Common myeloid progenitor, CD34-positive (primary cell): ENCODE measurements at regions not wholly inside any gene's neighbourhood (a gene's known extent, or its start where the extent isn't known, plus 50 kb on each side); places are given as distances from the start of the nearest gene placed in this dataset.

Source experiments
- CTCF ChIA-PET: fragments of 350-600 bp; sonication (Branson Sonifier 250); formaldehyde crosslinking; loops from one replicate; lab custom pipeline; 2021; ENCODE audit warnings: antibody characterized with exemption; lab: Charles Lee
- POLR2A ChIA-PET: fragments of 350-600 bp; sonication (Branson Sonifier 250); formaldehyde crosslinking; loops from one replicate; lab custom pipeline; 2021; ENCODE audit warnings: antibody characterized with exemption; lab: Charles Lee
- DNase-seq, 3 donors: peaks; one replicate each; pipeline versions ENCODE4 v3.0.0 to v3.0.0-alpha.2; 2013
- H3K27ac ChIP-seq, 2 experiments: 1 replicate in 1 of 2; 2 replicates in 1 of 2; pipeline ENCODE4 v1.7.0; 2013; ENCODE audit warnings: inconsistent platforms in 2 of 2, low read length in 2 of 2, mild to moderate bottlenecking in 2 of 2, low read depth in 1 of 2, moderate library complexity in 1 of 2; ENCODE audit not compliant: severe bottlenecking in 2 of 2, insufficient read depth in 1 of 2, poor library complexity in 1 of 2
- H3K27me3 ChIP-seq, 5 experiments: replicated peaks in 2 of 5; 1 replicate in 3 of 5; 2 replicates in 2 of 5; pipeline versions ENCODE4 v1.6.1 to v1.7.0; 2013; ENCODE audit warnings: low read length in 4 of 5, mild to moderate bottlenecking in 2 of 5, moderate library complexity in 2 of 5, inconsistent platforms in 1 of 5; ENCODE audit not compliant: insufficient read depth in 5 of 5, control insufficient read depth in 4 of 5
- H3K36me3 ChIP-seq, 4 experiments: 1 replicate in 2 of 4; 2 replicates in 2 of 4; pipeline versions ENCODE4 v1.6.1 to v1.7.0; 2013; ENCODE audit warnings: low read length in 3 of 4, control low read depth in 1 of 4, mild to moderate bottlenecking in 1 of 4; ENCODE audit not compliant: control insufficient read depth in 4 of 4, insufficient read depth in 4 of 4
- H3K4me1 ChIP-seq, 4 experiments: 1 replicate in 3 of 4; 2 replicates in 1 of 4; pipeline versions ENCODE4 v1.6.1 to v1.7.1; 2013; ENCODE audit warnings: low read length in 3 of 4, mild to moderate bottlenecking in 3 of 4, control low read depth in 1 of 4, inconsistent platforms in 1 of 4, moderate library complexity in 1 of 4; ENCODE audit not compliant: control insufficient read depth in 4 of 4, insufficient read depth in 4 of 4; ENCODE audit errors: control extremely low read depth in 1 of 4
- H3K4me3 ChIP-seq, 7 experiments: 1 replicate in 4 of 7; 2 replicates in 3 of 7; pipeline versions ENCODE4 v1.5.1 to v1.7.0; 2013; ENCODE audit warnings: mild to moderate bottlenecking in 7 of 7, low read length in 6 of 7, moderate library complexity in 6 of 7, inconsistent platforms in 2 of 7, low read depth in 2 of 7, control low read depth in 1 of 7; ENCODE audit not compliant: insufficient read depth in 4 of 7, control insufficient read depth in 1 of 7; ENCODE audit errors: extremely low read depth in 1 of 7
- H3K9me3 ChIP-seq, 5 experiments: 1 replicate in 4 of 5; 2 replicates in 1 of 5; pipeline versions ENCODE4 v1.6.1 to v1.7.1; 2013; ENCODE audit warnings: low read length in 4 of 5, mild to moderate bottlenecking in 2 of 5, inconsistent platforms in 1 of 5, low read depth in 1 of 5, moderate library complexity in 1 of 5; ENCODE audit not compliant: control insufficient read depth in 4 of 5, insufficient read depth in 2 of 5; ENCODE audit errors: control extremely low read depth in 1 of 5
- WGBS: methylation state at CpG from one replicate; pipeline ENCODE4 v1.1.5; 2013; ENCODE audit not compliant: insufficient coverage; 5-methylcytosine and 5-hydroxymethylcytosine counted together

DNA sequence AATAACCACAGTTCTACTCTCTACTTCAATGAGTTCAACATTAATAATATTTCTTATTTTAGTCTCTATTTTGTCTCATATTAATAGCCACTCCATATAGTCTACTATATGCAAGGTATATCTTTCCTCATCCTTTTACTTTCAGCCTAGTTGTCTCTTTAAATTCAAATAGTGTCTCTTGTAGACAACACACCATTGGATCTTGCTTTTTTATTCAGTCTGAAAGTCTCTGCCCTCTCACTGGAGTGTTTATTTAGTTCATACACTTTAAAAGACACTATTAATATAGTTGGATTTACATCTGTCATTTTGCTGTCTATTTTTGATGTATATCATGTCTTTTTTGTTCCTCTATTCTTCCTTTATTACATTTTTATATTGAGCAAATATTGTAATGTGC lies 103.5 kb downstream of the RFPL4B start:
- Histone ChIP-seq H3K4me3 (no peak overlapping the region), H3K27me3 (no peaks in the 10 kb centered on the region), H3K9me3 (peaks cover 0 to 19% (median 4%) of the 10 kb centered on the region in 5 experiments), H3K27ac (no peak overlapping the region), H3K4me1 (no peaks in the 10 kb centered on the region), H3K36me3 (no peaks in the 10 kb centered on the region)
- ChIA-PET CTCF (no interaction called here), POLR2A (no interaction called here)
- DNase-seq, result no peak

DNA sequence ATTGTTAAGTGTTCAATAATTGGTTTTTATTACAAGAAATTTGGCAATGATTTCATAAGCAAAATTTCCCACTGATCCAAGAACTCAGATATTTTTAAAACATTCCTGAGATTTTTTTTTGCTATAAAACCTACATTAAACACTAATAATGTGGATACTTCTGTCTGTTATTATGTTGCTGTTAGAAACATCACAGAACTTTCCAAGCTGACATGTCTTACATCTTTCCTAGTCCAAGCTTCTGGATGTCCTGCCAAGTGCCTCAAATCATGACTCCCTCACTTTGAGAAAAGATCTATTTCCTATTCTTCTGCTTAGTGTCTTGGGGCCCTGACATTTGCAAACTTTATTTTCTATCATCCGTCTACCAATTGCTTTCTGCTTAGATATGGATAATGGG lies 110.8 kb downstream of the RFPL4B start:
- no peak for DNase-seq
- H3K27ac ChIP-seq, result no peak overlapping the region
- ChIA-PET POLR2A (no interaction called here), CTCF (no interaction called here)
- no peaks in the 10 kb centered on the region for H3K27me3 ChIP-seq
- H3K9me3 ChIP-seq, result no peaks in the 10 kb centered on the region
- no CpG with 5 or more reads among the region's 1 CpG for WGBS
- H3K4me3 ChIP-seq, result no peak overlapping the region
- H3K4me1 ChIP-seq, result no peaks in the 10 kb centered on the region
- no peaks in the 10 kb centered on the region for H3K36me3 ChIP-seq

GRCh38 chr6:112459758-112460304 lies 112.7 kb downstream of the RFPL4B start:
- Histone ChIP-seq H3K9me3 (no peaks in the 10 kb centered on the region), H3K27me3 (no peaks in the 10 kb centered on the region), H3K27ac (no peak overlapping the region), H3K36me3 (no peaks in the 10 kb centered on the region), H3K4me1 (no peaks in the 10 kb centered on the region), H3K4me3 (no peak overlapping the region)
- ChIA-PET CTCF (no interaction called here), POLR2A (no interaction called here)
- DNase-seq, result no peak
- no CpG with 5 or more reads among the region's 2 CpGs for WGBS

GRCh38 chr6:112464901-112465665 lies 118.0 kb downstream of the RFPL4B start:
- Histone ChIP-seq H3K36me3 (no peaks in the 10 kb centered on the region), H3K27me3 (no peaks in the 10 kb centered on the region), H3K4me1 (peaks cover 0 to 4% (median 0%) of the 10 kb centered on the region in 4 experiments), H3K4me3 (no peak overlapping the region), H3K27ac (no peak overlapping the region), H3K9me3 (no peaks in the 10 kb centered on the region)
- 77% methylated on average over 7 of the region's 8 CpGs for WGBS
- ChIA-PET CTCF (no interaction called here), POLR2A (no interaction called here)
- no peak for DNase-seq

DNA sequence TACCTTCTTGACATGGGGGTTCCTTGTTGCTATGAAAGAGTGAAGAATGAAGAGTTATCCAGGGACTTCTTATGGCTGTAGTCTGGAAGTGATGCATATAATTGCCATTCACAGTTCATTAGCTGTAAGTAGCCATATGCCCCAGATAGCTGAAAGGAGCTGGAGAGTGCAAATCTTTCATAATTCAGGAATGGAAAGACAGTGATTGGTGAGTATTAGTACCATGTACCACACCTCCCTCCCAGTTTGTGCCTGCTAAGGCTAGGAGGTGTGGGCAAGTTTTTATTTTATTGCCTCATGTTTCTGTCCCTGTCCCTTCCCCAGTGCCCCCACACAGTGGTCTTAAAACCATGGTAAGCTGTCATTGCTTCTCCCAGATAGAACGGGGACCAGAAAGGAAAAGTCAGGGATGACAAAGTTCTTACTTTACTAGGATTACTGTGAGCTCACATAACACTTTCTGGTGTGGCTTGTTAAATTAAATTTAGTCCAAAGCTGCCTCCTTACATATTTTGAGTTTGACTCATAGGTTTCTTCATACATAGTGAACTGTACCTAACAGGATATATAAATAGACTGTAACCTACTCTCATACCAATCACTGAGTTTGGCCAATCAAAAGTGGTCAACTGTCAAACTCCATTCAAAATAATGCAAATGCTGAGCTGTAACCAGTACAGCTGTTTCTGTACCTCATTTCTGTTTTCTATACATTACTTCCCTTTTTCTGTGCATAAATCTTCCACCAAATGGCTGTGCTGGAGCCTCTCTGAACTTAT lies 119.4 kb downstream of the RFPL4B start:
- POLR2A ChIA-PET, result no interaction called here
- peaks cover 0 to 4% (median 0%) of the 10 kb centered on the region in 4 experiments for H3K4me1 ChIP-seq
- H3K27me3 ChIP-seq, result no peaks in the 10 kb centered on the region
- H3K4me3 ChIP-seq, result no peak overlapping the region
- H3K9me3 ChIP-seq, result no peaks in the 10 kb centered on the region
- no peak overlapping the region for H3K27ac ChIP-seq
- peak in 2 of 3 donors; percentile 18 to 46 for DNase-seq
- H3K36me3 ChIP-seq, result no peaks in the 10 kb centered on the region
- CTCF ChIA-PET, result no interaction called here
- 88% methylated on average over 1 of the region's 1 CpG for WGBS

GRCh38 chr6:112468359-112468758 lies 121.2 kb downstream of the RFPL4B start:
- 100% methylated on average over 1 of the region's 3 CpGs for WGBS
- POLR2A ChIA-PET, result no interaction called here
- H3K27ac ChIP-seq, result no peak overlapping the region

DNA sequence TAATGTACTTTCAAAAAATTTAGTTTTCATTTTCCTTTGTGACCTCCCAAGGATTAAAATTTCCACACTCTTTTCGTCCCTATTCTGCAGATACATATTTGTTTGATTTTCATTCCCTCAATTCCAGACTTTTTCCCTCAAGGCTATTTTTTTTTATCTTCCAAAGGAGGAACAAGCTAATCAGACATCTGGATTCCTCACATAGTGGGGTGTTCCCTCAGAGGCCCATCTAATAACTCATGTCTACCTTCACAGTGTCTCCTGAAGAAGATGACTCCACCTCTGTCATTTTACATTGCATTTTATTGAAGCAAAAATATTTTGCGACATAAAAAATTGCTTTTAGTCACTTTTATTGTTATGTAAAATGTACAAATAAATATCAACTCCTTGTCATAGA lies 122.2 kb downstream of the RFPL4B start:
- no peak for DNase-seq
- Histone ChIP-seq H3K27ac (no peak overlapping the region), H3K4me1 (peaks cover 0 to 4% (median 0%) of the 10 kb centered on the region in 4 experiments), H3K9me3 (no peaks in the 10 kb centered on the region), H3K4me3 (no peak overlapping the region), H3K27me3 (no peaks in the 10 kb centered on the region), H3K36me3 (no peaks in the 10 kb centered on the region)
- 100% methylated on average over 1 of the region's 2 CpGs for WGBS
- CTCF ChIA-PET, result no interaction called here
- POLR2A ChIA-PET, result no interaction called here

More at GRCh38 chr6:112468359-112468758, 121.2 kb downstream of the RFPL4B start:
- H3K4me3 ChIP-seq, result no peak overlapping the region
- peaks cover 0 to 4% (median 0%) of the 10 kb centered on the region in 4 experiments for H3K4me1 ChIP-seq
- H3K36me3 ChIP-seq, result no peaks in the 10 kb centered on the region
- H3K27me3 ChIP-seq, result no peaks in the 10 kb centered on the region
- CTCF ChIA-PET, result no interaction called here
- H3K9me3 ChIP-seq, result no peaks in the 10 kb centered on the region
- DNase-seq, result no peak
